Caco-2 (cell line): ENCODE measurements at regions not wholly inside any gene's neighbourhood (a gene's known extent, or its start where the extent isn't known, plus 50 kb on each side); places are given as distances from the start of the nearest gene placed in this dataset.

Source experiments
- BruUV-seq: library from RNA; stranded (reverse); fragments of 400-500 nt; replicated peaks from 2 replicates; lab custom pipeline; 2021; lab: Mats Ljungman, UMichigan
- CTCF ChIA-PET: fragments of 300-600 bp; sonication (Branson Sonifier 250); formaldehyde crosslinking; loops from one replicate; lab custom pipeline; 2022; ENCODE audit warnings: antibody characterized with exemption; lab: Charles Lee
- POLR2A ChIA-PET: fragments of 300-600 bp; sonication (Branson Sonifier 250); formaldehyde crosslinking; loops from one replicate; lab custom pipeline; 2022; ENCODE audit warnings: antibody characterized with exemption; lab: Charles Lee
- DNase-seq, 2 experiments: peaks; one replicate each; pipeline versions ENCODE4 v3.0.0 to v3.0.0-alpha.2; 2020 to 2022
- H3K27me3 ChIP-seq: replicated peaks from 2 replicates; pipeline ENCODE4 v1.6.0; 2011; ENCODE audit warnings: low read length; ENCODE audit not compliant: control insufficient read depth, insufficient read depth
- H3K36me3 ChIP-seq: 2 replicates; pipeline ENCODE4 v1.5.1; 2011; ENCODE audit warnings: low read length; ENCODE audit not compliant: control insufficient read depth, insufficient read depth
- H3K4me1 ChIP-seq: fragments of 250-450 bp; sonication (Bioruptor Pico); 2 replicates; pipeline ENCODE4 v1.5.1; 2020; ENCODE audit warnings: mild to moderate bottlenecking
- H3K4me3 ChIP-seq: 2 replicates; pipeline ENCODE4 v1.5.1; 2011; ENCODE audit warnings: low read depth, mild to moderate bottlenecking, control low read depth, low read length
- H3K9me3 ChIP-seq: fragments of 250-450 bp; sonication (Bioruptor Pico); 2 replicates; pipeline ENCODE4 v1.5.1; 2020; ENCODE audit warnings: mild to moderate bottlenecking, moderate library complexity
- H3K27ac Mint-ChIP-seq: one replicate; pipeline ENCODE4 v1.8.0; 2022; ENCODE audit warnings: mixed read lengths; ENCODE audit not compliant: unreplicated experiment
- H3K27me3 Mint-ChIP-seq: one replicate; pipeline ENCODE4 v1.8.0; 2022; ENCODE audit warnings: mixed read lengths; ENCODE audit not compliant: insufficient read depth, unreplicated experiment
- H3K36me3 Mint-ChIP-seq: one replicate; pipeline ENCODE4 v1.8.0; 2022; ENCODE audit warnings: mild to moderate bottlenecking, mixed read lengths; ENCODE audit not compliant: insufficient read depth, unreplicated experiment
- H3K4me1 Mint-ChIP-seq: one replicate; pipeline ENCODE4 v1.8.0; 2022; ENCODE audit warnings: low read depth, mixed read lengths; ENCODE audit not compliant: unreplicated experiment
- H3K4me3 Mint-ChIP-seq: one replicate; pipeline ENCODE4 v1.8.0; 2022; ENCODE audit warnings: mild to moderate bottlenecking, moderate library complexity, mixed read lengths; ENCODE audit not compliant: unreplicated experiment
- H3K9me3 Mint-ChIP-seq: one replicate; pipeline ENCODE4 v1.8.0; 2022; ENCODE audit warnings: mixed read lengths; ENCODE audit not compliant: unreplicated experiment
- intact Hi-C: fragments of 100-400 bp; cut with micrococcal nuclease; formaldehyde crosslinking; loops from one replicate; pipeline ENCODE4 v1.10.0; 2022; ENCODE audit not compliant: unreplicated experiment
- TF ChIP-seq, protein P1 (sequence below), 2 experiments: fragments of 200-600 bp in 1 of 2; IDR thresholded peaks; 1 replicate in 1 of 2; 2 replicates in 1 of 2; pipeline versions ENCODE4 v1.5.1 to v1.8.0; 2011 to 2022; ENCODE audit warnings: antibody characterized with exemption in 1 of 2, control low read depth in 1 of 2, inconsistent platforms in 1 of 2, low read depth in 1 of 2, low read length in 1 of 2, mild to moderate bottlenecking in 1 of 2, moderate library complexity in 1 of 2; ENCODE audit not compliant: insufficient read depth in 1 of 2, severe bottlenecking in 1 of 2, unreplicated experiment in 1 of 2

DNA sequence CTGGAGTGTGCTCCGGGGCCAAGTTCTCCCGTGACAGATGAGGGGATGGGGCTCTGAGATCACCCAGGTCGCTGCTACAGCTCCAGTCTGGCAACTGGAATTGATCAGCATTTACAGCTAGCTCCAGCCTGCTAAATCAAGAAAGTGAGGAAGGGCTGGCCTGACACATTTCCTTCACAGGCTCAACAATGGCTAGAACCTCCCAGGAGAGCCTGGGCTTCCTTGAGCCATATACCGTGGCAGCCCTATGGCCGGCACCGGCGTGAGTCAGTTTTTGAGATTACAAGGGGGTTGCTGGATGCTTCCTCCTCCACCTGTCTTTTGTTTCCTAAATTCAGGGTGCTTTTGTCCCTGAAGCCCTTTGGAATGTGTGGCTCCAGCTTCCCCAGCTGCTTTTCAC, 104.2 kb downstream of the ETS2 start:
- peaks cover 15% of the 10 kb centered on the region for H3K9me3 Mint-ChIP-seq
- no peak for DNase-seq
- Histone ChIP-seq H3K9me3 (no peaks in the 10 kb centered on the region), H3K4me1 (peaks cover 35% of the 10 kb centered on the region), H3K4me3 (no peak overlapping the region), H3K27me3 (no peaks in the 10 kb centered on the region), H3K36me3 (no peaks in the 10 kb centered on the region)
- ChIA-PET CTCF (no interaction called here), POLR2A (no interaction called here)
- no peaks in the 10 kb centered on the region for H3K27me3 Mint-ChIP-seq
- TF ChIP-seq, protein P1, sequence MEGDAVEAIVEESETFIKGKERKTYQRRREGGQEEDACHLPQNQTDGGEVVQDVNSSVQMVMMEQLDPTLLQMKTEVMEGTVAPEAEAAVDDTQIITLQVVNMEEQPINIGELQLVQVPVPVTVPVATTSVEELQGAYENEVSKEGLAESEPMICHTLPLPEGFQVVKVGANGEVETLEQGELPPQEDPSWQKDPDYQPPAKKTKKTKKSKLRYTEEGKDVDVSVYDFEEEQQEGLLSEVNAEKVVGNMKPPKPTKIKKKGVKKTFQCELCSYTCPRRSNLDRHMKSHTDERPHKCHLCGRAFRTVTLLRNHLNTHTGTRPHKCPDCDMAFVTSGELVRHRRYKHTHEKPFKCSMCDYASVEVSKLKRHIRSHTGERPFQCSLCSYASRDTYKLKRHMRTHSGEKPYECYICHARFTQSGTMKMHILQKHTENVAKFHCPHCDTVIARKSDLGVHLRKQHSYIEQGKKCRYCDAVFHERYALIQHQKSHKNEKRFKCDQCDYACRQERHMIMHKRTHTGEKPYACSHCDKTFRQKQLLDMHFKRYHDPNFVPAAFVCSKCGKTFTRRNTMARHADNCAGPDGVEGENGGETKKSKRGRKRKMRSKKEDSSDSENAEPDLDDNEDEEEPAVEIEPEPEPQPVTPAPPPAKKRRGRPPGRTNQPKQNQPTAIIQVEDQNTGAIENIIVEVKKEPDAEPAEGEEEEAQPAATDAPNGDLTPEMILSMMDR (IDR thresholded peaks at IDR 0.05; ENCODE audit: insufficient read depth in 1 of 2, low read depth in 1 of 2, low read length in 1 of 2, severe bottlenecking in 1 of 2, unreplicated experiment in 1 of 2) = no peak
- no peaks in the 10 kb centered on the region for H3K36me3 Mint-ChIP-seq
- BruUV-seq = no TSS peak
- peaks cover 14% of the 10 kb centered on the region for H3K4me1 Mint-ChIP-seq
- H3K27ac Mint-ChIP-seq = no peak overlapping the region
- H3K4me3 Mint-ChIP-seq = no peak overlapping the region
- intact Hi-C loops = loop anchor here (10.0 kb wide), 3 partner anchors 105 to 175 kb away; partner anchors contain the start of gene ETS2

DNA sequence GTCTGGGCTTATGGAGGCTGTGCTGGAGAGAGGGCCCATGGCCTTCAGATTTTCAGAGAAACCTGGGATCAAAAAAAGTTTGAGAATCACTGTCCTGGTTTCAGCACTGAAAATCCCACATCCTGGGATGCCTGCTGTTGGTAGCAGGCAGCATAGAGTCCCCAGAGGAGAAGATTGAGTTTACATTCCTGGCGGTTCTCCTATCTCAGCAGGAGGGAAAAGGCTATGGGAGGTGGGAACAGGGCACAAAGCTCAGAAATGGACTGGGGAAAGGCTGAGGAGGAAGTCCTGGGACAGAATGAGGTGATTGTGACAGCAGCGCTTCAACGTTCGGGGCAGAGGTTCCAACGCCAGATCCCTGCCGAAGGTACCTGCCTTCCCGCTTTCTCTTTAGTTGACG, 103.4 kb downstream of the ETS2 start:
- TF ChIP-seq, protein P1 (IDR thresholded peaks at IDR 0.05; ENCODE audit: insufficient read depth in 1 of 2, low read depth in 1 of 2, low read length in 1 of 2, severe bottlenecking in 1 of 2, unreplicated experiment in 1 of 2) = no peak
- CTCF ChIA-PET = no interaction called here
- Mint-ChIP-seq H3K27ac (no peak overlapping the region), H3K9me3 (peaks cover 18% of the 10 kb centered on the region), H3K4me1 (peaks cover 14% of the 10 kb centered on the region), H3K4me3 (no peak overlapping the region), H3K36me3 (no peaks in the 10 kb centered on the region), H3K27me3 (no peaks in the 10 kb centered on the region)
- intact Hi-C loops = no loop called here
- Histone ChIP-seq H3K4me3 (no peak overlapping the region), H3K36me3 (no peaks in the 10 kb centered on the region), H3K4me1 (peaks cover 27% of the 10 kb centered on the region), H3K9me3 (no peaks in the 10 kb centered on the region), H3K27me3 (no peaks in the 10 kb centered on the region)
- no peak for DNase-seq
- BruUV-seq = no TSS peak
- POLR2A ChIA-PET = no interaction called here

DNA sequence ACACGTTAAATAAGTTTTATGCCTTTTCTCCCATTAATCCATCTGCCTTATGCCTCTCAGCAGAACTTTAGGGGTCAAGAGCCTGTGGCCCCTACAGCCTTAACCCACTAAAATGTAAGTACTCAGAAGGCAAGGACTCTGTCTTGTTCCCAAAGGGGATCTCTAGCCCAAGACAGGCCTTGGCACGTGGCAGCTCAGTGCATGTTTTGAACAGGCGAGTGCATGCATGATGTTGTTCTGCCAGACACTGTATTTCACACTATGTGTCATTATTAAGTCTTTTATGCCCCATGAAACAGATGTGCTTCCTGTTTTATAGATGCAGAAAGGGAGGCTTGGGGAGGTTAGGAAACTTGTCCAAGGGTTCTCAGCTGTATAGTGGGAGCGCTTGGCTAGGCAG, 102.8 kb downstream of the ETS2 start:
- Mint-ChIP-seq H3K4me1 (peaks cover 14% of the 10 kb centered on the region), H3K9me3 (peaks cover 18% of the 10 kb centered on the region), H3K27ac (peak overlapping the region; percentile 56), H3K27me3 (no peaks in the 10 kb centered on the region), H3K4me3 (no peak overlapping the region), H3K36me3 (no peaks in the 10 kb centered on the region)
- TF ChIP-seq, protein P1 (IDR thresholded peaks at IDR 0.05; ENCODE audit: insufficient read depth in 1 of 2, low read depth in 1 of 2, low read length in 1 of 2, severe bottlenecking in 1 of 2, unreplicated experiment in 1 of 2) = no peak
- ChIA-PET POLR2A (no interaction called here), CTCF (no interaction called here)
- intact Hi-C loops = no loop called here
- H3K4me1 ChIP-seq = peaks cover 24% of the 10 kb centered on the region
- H3K4me3 ChIP-seq = no peak overlapping the region
- no peaks in the 10 kb centered on the region for H3K36me3 ChIP-seq
- BruUV-seq = no TSS peak
- no peaks in the 10 kb centered on the region for H3K27me3 ChIP-seq
- no peaks in the 10 kb centered on the region for H3K9me3 ChIP-seq
- DNase-seq = no peak
